GM19395 (cell line): ENCODE measurements at regions not wholly inside any gene's neighbourhood (a gene's known extent, or its start where the extent isn't known, plus 50 kb on each side); places are given as distances from the start of the nearest gene placed in this dataset.
A peak's percentile ranks its signal among the peaks of the same experiment; 100 is the strongest.

Source experiments
- ATAC-seq: cut with Tn5 transposase; IDR thresholded peaks from one replicate; pipeline ENCODE4 v1.9.1; 2021; ENCODE audit warnings: mild to moderate bottlenecking, moderate library complexity; ENCODE audit not compliant: unreplicated experiment

DNA sequence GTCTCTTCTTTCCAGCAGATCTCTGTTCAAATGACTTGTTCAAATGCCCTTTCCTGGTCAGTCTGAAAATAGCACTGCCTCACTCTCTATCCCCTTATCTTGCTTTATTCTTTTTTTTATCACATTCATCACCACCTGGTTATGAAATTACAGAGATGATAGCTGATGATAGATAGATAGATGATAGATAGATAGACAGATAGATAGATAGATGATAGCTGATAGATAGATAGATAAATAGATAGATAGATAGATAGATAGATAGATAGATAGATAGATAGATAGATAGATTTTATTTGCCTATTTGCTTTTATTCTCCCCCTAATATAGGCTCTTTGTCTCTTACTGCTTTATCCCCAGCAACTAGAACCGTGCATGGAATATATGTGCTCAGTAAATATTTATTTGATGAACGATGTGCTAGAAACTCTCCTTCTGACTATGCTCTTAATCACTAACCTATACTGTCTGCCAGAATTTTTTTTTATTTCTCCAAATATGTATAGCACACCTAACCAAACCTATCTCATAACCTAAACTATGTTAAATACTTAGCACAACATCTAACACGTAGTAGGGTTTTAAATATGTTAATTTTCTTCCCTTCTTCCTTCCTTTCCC lies 372.8 kb upstream of the DUSP10 start:
- ATAC-seq, result no peak

DNA sequence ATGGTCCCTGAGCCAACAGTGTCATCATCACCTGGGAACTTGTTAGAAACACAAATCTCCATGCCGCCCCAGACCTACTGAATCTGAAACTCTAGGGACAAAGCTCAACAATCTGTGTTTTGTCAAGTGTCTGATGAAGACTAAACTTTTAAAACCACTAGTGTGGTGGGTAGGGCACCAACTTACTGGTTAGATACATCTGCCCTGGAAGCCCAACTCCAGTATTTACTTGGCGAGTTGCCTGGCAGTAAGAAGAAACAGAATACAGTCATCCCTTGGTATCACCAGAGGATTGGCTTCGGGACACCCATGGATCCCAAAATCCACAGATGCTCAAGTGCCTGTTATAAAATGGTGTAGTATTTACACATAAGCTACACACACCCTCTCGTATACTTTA lies 367.9 kb upstream of the DUSP10 start:
- ATAC-seq, result no peak

DNA sequence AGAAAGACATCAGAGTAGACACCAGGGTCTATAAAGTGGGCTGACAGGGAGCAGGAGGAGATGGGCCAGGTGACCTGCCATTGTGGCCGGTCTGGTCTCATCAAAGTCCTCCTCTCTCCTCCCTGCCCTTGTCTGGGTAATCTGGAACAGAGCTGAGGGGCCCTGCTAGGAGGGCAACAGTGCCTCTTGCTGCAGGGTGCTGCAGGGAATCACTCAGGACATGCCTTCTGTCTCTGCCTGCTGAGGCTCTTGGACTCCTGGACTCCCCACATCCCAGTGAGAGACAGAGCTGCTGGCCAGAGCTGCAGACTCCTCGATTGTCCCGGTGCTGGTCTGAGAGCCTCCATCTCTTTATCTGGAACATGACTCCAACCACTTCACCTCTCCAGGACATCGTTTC lies 366.1 kb upstream of the DUSP10 start:
- ATAC-seq, result no peak

DNA sequence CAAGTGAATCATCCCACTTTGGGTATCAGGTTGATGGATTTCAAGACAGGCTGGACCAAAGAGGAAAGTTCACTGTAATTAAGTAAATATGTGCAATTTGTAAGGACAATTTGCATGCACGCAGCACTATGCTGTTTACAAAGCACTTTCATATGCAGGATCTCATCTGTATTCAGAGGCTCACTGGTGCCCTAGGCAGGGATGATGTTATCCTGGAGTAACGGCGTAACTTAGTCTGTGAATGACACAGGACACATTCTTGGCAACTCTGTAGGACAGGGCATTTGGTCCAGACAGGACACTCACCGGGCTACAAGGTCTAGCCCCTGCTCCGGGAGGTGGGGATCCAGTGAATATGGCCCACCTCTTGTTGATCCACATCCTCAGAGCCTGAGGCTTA lies 365.4 kb upstream of the DUSP10 start:
- no peak for ATAC-seq

DNA sequence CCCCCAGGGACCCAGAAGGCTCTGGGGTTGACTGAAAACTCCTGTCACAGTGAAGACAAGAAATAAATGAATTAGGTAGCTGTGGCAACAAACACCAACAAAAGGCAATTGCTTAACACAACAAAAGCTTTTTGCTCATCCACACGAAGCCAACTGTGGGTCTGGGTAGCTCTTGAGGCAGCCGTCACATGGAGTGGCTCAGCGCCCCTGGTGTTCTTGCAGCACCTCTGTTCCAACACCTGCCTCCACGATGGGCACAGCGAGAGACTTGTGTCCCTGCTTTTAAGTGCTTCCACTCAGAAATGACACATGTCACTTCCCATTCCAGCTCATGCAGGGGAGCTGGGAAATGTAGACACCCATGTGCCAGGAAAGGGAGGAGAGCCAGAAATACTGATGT lies 364.5 kb upstream of the DUSP10 start:
- no peak for ATAC-seq

DNA sequence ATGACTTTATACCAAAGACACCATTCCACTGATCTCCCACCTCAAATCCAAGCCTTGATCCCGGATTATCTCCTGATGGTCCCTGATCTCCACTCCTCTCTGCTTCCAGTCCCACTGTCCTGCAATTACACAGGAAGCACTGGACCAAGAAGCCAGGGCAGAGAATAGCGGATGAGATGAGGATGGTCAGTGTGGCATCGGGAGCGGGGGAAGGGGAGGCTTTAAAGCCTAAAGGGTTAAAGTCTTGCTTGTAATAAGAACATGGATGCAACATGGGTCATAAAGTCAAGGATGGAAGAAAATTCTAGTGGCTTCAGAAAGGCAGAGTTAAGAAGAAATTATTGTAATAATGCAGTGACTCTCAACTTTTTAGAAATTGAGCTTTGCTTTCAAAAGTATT lies 364.0 kb upstream of the DUSP10 start:
- no peak for ATAC-seq

DNA sequence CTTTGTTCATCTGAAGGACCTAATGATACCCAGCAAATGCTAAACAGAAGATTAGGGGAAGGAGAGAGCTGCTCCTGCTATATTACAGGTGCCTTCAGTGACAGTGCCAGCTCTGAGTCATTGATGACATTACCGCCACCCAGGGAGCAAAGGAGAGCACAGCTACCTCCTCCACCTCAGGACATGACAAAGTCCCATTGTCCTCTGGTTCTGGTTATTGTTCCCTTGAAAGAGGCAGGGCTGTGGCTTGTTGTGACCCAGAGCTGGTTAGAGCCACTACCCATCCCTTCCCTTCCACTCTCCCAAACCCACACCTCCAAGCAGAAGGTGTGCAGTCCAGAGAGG lies 363.5 kb upstream of the DUSP10 start:
- no peak for ATAC-seq

DNA sequence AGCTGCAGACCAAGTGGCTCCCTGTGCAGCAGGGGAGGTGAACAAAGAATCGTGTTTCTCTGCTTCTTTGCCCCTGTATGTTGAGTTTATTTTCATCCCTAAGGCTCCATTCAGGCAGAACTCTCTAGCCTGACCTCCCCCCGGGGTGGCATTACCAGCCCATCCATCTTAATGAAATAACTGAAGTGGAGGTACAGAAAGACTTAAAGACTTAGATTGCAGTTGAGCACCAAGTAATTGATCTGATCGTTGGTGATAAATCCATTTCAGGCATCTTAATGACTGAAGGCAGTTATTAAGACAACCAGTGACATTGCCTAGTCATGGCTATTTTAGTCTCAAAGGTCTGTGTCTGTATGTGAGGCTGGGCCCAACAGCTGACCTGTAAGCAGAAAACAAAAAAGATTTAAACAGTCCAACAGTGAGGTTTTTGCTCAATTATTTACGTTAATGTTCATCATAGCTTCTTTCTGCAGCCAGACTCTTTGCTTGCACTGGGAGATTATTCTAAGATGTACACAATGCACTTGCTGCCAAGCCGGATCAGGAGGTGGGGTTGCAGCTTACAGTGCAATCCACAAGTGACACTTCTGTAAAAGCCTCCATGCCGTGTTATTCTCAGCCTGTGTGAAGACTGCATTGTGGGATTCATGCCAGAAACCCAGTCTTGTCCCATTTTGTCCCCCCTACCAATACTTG lies 363.0 kb upstream of the DUSP10 start:
- no peak for ATAC-seq

DNA sequence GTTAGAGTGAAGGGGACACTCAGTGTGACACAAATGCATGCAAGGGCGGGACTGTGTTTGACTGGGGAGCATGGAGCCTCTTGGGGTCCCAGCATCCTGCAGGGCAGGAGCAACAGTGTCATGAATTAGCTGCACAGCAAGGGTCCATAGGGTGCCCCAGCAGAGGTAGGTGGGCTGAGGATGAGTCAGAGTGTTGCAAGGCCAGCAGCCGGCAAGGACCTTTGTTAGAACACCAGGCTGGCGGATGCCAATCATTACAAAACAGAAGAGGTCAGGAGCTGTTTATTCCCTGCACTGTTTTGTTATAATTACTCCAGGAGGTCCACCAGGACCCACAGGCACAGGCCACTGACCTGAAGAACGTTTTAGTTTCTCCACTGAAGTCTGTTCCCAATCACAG lies 362.2 kb upstream of the DUSP10 start:
- ATAC-seq, result no peak

DNA sequence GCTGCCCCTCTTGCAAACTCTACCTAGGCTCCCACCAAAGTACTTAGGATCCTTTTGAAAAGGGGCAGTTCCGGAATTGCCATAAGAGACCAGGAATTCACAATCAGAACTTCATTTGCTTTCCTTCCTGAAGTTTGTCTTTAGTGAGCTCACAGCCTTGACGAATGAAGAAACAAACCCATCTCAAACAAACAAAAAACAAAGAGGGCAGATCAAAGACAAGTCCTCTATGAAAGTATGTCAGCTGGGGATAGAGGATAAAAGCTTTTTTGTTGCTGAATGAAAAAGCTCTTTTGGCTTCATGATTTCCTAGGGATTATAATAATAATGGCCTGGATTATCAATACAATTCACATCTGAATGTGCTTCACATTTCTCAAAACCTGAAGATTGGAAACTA lies 357.9 kb upstream of the DUSP10 start:
- ATAC-seq, result no peak

DNA sequence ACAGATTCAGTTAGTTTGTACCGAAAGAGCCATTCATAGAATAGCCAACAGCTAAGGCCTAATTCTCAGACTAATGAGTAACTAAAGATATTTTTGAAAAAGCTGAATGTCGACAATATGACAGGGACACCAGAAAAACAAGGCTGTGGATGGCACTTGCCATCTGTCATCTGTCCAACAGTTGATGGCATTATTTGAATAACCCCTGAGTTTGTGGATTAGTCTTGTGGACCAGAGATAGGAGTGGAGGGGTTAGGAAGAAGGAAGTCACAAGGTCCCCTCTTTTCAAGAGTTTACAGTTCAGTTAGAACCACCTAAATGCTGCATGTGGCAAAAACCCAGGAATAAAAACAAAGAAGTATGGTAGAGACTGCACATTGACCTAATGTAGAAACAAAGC lies 356.5 kb upstream of the DUSP10 start:
- ATAC-seq, result no peak

DNA sequence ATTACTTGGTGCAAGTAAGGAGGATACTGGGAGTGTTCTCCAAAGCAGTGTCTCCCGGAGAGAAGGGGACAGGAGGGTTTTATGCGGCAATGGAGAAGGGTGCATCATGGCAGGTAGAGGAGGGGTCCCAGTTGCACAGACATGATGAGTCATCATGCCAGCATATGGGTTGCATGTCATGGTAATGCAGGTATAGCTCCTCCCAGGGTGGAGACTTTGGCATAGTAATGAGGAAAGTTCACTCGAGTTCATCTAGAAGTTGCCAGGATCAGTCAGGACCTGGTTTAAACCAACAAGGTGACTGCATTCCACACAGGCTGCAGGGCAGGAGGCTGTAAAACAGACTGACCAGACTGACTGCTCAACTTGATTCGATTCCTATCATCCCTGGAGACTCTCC lies 355.7 kb upstream of the DUSP10 start:
- ATAC-seq, result no peak

DNA sequence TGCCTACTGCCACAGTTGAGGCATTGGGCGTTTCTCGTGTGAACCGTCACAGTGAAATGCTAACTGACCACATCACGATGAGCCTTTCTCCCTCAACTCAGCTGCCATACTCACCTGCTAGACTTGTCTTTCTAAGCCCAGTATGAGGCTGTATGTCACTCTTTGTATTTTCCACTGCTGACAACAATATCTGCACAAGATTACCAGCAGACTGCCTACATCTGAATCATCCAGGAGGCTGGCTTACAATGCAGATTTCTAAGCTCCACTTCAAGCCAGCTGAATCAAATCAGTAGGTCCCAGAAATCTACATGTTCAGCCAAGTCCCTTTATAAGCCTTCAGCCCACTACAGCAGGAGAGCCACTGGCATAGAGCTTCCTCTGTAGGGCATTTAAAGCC lies 355.0 kb upstream of the DUSP10 start:
- no peak for ATAC-seq

DNA sequence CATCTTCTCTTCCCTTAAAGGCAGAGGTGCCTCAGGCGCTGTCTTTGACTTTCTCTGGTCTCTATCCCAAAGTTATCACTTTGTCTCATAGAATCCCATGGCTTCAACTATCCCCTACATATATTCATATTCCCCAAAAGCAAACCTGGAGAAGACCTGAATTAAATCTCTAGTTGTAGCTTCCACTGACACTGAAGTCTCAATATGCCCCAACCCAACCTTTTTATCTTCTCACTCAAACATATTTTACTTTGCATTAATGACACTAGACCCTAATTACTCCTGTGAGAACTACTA lies 354.5 kb upstream of the DUSP10 start:
- no peak for ATAC-seq

DNA sequence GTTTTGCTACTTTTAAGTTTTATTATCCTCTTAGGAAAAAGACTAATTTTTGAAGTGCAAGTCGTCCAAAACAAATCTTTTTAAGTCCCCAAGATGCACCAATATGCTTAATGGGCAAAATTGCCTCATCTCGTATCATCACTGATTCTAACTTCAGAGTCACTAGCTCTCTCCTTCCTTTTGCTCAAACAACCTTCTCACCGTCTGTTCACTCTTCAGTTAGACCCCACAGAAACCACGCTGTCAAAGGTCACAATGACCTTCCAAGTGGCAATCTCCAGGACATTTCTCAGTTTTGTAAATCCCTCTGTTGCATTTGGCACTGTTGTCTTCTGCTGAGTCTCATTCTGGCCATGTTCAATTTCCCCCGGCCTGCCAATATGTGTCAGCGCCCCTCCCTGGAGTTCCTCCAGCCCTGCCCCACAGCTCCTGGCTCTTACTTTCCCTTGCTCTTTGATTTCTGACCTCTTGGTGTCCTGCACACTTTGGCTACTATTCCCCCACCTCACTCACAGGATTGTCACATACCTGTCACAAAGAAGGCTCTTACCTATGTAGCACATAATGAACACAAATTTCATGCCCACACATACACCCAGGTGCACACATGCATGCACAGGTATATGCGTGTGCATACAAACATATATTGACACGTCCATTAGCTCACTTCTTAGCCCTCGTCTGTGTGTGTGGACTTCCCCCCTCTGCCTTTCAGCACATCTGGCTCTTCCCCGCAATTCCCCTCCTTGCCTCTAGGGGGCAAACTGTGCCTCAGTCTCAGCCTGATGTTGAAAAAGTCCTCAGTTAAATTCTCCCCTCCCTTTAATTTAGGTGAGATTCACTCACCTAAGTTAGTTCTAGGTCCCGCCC lies 354.0 kb upstream of the DUSP10 start:
- peak; percentile 90 for ATAC-seq

DNA sequence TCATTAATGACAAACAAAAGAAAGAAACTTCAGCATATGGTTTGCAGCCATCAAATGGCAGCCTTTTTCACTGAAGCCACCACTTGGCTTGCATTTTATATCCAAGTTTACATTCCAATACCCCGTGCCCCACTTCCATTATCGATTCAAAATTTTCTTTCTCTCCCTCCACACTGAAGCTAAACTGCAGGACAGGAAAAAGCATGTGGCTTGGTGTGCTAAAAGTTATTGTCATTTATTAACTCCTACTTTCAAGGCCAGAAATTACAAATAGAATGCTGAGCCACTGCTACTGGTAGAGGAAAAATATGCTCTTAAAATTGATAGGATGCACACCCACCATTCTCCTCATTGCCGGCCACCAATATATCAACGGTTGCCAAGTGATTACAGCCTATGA lies 351.6 kb upstream of the DUSP10 start:
- ATAC-seq, result no peak

DNA sequence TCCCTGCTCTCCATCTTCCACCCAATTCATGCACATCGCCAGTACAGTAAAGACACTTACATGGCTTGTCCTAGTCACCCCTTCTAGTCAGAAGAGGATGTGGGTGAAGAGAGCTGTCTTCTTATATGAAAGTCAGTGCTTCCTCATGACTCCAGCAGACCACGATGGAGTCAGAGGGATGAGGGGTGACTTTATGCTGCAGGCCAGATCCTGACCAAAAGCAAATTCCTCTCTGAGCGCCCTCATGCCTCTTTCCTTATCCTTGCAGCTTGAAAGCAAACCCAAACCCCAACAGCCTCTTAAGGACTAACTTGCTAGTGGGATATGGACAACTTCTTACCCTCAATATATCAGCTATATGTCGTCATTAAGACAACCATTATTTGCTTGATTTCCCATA lies 348.2 kb upstream of the DUSP10 start:
- no peak for ATAC-seq

DNA sequence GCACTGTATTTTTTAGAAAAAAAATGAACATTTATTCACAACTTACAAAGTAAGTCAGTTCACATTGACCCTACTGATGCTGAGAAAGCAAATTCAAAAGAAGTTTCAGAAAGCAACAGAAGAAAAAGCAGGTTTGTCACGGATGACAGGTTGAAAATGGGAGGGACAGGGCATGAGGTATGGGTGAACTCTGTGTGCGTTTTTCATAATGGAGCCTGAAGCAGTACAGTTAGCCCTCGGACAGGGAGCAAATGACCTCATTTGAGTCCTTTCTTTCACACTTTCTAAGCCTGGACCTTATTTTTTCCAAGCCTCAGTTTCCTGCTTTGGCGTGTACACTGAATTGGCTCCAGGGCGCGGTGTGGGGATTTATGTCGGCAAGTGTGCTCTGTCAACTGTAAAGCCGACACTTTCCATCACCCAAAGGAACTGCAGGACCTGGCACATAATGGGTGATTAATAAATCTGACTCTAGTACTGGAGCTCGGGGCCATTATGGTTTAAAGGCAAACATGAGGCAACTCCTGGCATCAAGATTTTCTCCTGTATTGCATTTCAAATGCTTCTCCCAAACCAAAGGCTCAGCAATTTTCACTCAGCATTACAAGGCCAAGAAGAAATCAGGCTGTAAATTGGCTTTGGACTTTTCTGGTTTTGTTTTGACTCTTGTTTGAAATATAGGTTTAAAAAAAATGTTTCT lies 345.5 kb upstream of the DUSP10 start:
- no peak for ATAC-seq

DNA sequence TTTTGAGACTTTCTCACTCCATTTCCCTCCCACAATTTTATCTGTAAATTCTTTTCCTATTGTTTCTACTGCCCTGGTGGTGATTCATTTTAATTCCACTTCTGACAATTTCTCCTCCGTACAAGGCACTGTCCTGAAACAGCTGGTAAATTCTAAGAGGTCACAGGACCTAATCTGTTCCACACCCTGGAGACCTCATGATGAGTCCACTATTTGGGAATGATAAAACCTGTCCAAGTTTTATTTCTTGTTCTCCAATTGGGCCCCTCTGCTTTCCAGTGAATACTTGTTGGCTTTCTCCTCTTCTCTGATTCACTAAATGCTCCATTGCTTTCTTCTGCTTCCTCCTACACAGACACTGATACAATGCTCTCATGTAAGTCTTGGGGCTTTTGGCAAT lies 343.1 kb upstream of the DUSP10 start:
- ATAC-seq, result no peak

DNA sequence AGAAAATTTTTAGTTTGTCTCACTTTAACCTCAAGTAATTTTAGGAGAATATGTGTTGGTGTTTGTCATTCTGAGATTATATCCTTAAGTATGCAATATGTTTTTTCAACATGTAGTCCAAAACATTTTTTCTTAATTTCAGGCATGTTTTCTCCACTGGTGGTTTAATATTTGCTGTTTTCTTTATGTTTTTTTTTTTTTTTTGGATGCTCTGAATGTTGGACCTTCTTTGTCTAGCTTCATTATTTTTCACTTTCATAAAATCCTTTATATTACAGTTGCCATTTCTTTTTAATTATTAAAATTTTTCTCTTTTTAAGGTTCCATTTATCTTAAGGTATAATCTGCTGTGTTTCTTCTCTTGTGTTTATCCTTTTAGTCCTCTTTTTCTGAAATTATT lies 342.2 kb upstream of the DUSP10 start:
- no peak for ATAC-seq

DNA sequence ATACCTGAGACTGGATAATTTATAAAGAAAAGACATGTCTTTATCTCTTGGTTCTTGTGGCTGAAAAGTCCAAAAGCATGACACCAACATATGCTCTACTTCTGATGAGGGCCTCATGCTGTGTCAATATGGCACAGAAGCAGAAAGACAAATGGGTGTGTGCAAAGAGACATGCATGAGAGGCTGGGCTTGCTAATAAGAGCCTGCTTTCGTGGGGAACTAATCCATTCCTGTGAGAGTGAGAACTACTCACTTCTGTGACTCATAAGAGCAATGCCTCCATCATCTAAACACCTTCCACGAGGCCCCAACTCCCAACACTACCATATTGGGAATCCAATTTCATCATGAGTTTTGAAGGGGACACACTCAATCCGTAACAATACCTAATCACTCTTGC lies 340.0 kb upstream of the DUSP10 start:
- no peak for ATAC-seq

DNA sequence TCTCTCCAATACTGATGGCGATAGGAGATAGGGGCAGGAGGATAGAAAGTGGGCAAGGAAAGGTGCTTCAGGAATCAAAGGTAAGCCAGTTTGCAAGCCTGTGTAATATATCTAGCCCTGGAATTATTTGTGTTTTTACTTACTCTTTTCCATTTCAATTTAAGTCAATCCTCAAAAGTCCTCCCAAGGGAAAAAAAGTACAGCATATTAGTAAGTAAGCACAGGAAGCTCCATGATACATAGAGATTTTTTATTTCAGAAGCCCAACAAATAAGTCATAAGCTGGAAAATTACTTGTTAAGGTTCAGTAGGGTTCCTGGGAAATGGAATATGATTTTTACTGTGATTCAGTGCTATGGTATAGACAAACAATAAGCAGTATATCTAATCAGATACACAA lies 337.7 kb upstream of the DUSP10 start:
- ATAC-seq, result no peak
